Fibroblast of skin of left biceps (primary cell): ENCODE measurements at regions not wholly inside any gene's neighbourhood (a gene's known extent, or its start where the extent isn't known, plus 50 kb on each side); places are given as distances from the start of the nearest gene placed in this dataset.

ENCODE experiments used
- DNase-seq, 2 experiments: peaks; one replicate each; pipeline ENCODE4 v3.0.0-alpha.2; 2013; ENCODE audit warnings: low read depth in 2 of 2

GRCh38 chr16:9458816-9459215 lies 367.4 kb downstream of the HAPSTR1 start:
- DNase-seq = no peak

- DNase-seq = no peak
These were observed 371.5 kb downstream of the HAPSTR1 start for GRCh38 chr16:9462984-9463383.

- DNase-seq = no peak
These were observed 372.0 kb downstream of the HAPSTR1 start for GRCh38 chr16:9463461-9463860.

- DNase-seq = no peak
These were observed 373.7 kb downstream of the HAPSTR1 start for GRCh38 chr16:9465161-9465560.

- DNase-seq = no peak
These were observed 378.1 kb downstream of the HAPSTR1 start for GRCh38 chr16:9469512-9469911.

GRCh38 chr16:9476744-9477143 lies 385.3 kb downstream of the HAPSTR1 start:
- DNase-seq = no peak

GRCh38 chr16:9479008-9479407 lies 387.6 kb downstream of the HAPSTR1 start:
- DNase-seq = no peak

- DNase-seq = no peak
These were observed 389.1 kb downstream of the HAPSTR1 start for GRCh38 chr16:9480503-9480902.

GRCh38 chr16:9481747-9482730 lies 390.6 kb downstream of the HAPSTR1 start:
- DNase-seq = no peak

GRCh38 chr16:9484426-9484825 lies 393.0 kb downstream of the HAPSTR1 start:
- DNase-seq = no peak

GRCh38 chr16:9484881-9485280 lies 393.4 kb downstream of the HAPSTR1 start:
- DNase-seq = no peak

- no peak for DNase-seq
These were observed 398.5 kb downstream of the HAPSTR1 start for GRCh38 chr16:9489835-9490467.

- no peak for DNase-seq
These were observed 404.4 kb downstream of the HAPSTR1 start for GRCh38 chr16:9495824-9496223.

GRCh38 chr16:9497750-9498149 lies 406.3 kb downstream of the HAPSTR1 start:
- DNase-seq = no peak

- DNase-seq = no peak
These were observed 408.6 kb downstream of the HAPSTR1 start for GRCh38 chr16:9499941-9500593.

- no peak for DNase-seq
These were observed 409.4 kb downstream of the HAPSTR1 start for GRCh38 chr16:9500872-9501271.

- DNase-seq = no peak
These were observed 412.0 kb downstream of the HAPSTR1 start for GRCh38 chr16:9503251-9503984.

GRCh38 chr16:9508328-9508936 lies 417.0 kb downstream of the HAPSTR1 start:
- DNase-seq = no peak

GRCh38 chr16:9509663-9510062 lies 418.2 kb downstream of the HAPSTR1 start:
- no peak for DNase-seq

- no peak for DNase-seq
These were observed 419.9 kb downstream of the HAPSTR1 start for GRCh38 chr16:9511389-9511788.

GRCh38 chr16:9516444-9516843 lies 425.0 kb downstream of the HAPSTR1 start:
- no peak for DNase-seq
